ENCODE measurements at regions not wholly inside any gene's neighbourhood (a gene's known extent, or its start where the extent isn't known, plus 50 kb on each side); places are given as distances from the start of the nearest gene placed in this dataset.

DNA sequence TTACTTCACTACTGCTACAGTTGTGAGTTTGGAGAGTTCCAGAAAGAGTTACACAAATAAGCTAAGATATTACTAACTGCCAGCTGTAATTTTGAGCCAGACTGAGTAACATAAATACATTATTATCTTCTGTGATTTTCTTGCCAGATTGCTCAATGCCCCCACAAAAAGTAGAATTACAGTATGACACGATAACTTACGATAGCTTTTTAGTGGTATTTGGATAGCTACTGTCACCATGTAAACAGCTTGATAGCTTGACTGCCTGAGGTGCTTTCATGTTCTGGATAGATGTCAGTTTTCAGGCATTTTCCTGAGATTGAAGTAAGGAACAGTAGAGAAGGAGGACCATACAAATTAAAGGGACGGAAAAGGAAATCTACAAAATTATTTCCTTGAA, 533.3 kb downstream of the SOCS6 start:
- TF ChIP-seq GATA2 (IDR thresholded peaks at IDR 0.05; ENCODE audit: low read depth, low read length): no peak
- TF ChIP-seq GATA3 (IDR thresholded peaks at IDR 0.05; ENCODE audit: low read depth, low read length): no peak
